SK-N-SH (cell line): ENCODE measurements at regions not wholly inside any gene's neighbourhood (a gene's known extent, or its start where the extent isn't known, plus 50 kb on each side); places are given as distances from the start of the nearest gene placed in this dataset.

Experiments used
- CTCF ChIP-seq: fragments of 200-600 bp; sonication (generic); IDR thresholded peaks from 2 replicates; pipeline ENCODE4 v1.6.1; 2017; ENCODE audit warnings: antibody characterized with exemption, mild to moderate bottlenecking, moderate library complexity
- EP300 ChIP-seq, 2 experiments: IDR thresholded peaks; 2 replicates each; pipeline versions ENCODE4 v1.4.0 to v1.6.1; 2012; ENCODE audit warnings: borderline replicate concordance in 1 of 2, low read depth in 1 of 2, low read length in 1 of 2
- RAD21 ChIP-seq: IDR thresholded peaks from 2 replicates; pipeline ENCODE4 v1.6.1; 2012; ENCODE audit warnings: mild to moderate bottlenecking, low read length
- TF ChIP-seq, protein P1 (sequence below): IDR thresholded peaks from 2 replicates; pipeline ENCODE4 v1.4.0; 2012; ENCODE audit warnings: low read depth, borderline replicate concordance

DNA sequence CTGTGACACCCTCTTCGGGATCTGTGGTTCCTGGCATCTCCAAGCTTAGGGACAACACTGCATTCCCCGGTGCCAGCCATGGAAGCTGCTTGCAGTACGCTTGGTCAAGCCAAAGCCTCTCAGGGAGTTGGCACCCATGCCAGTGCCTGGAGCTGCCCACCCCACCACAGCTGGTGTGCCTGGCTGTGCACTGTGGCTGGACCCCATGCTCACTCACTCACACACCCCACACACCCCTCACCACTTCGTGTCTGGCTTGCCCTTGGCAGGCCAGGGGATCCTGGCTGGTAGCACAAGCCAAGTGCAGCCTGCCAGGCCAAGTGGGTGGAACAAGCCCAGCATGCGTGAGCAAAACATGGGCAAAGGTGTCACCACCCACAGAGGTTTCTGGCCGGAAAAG is 324.5 kb upstream of the PTGER4 start:
- TF ChIP-seq CTCF (no peak), RAD21 (no peak), EP300 (IDR thresholded peaks at IDR 0.05; ENCODE audit: borderline replicate concordance in 1 of 2, low read depth in 1 of 2, low read length in 1 of 2) (no peak)
- TF ChIP-seq, protein P1, sequence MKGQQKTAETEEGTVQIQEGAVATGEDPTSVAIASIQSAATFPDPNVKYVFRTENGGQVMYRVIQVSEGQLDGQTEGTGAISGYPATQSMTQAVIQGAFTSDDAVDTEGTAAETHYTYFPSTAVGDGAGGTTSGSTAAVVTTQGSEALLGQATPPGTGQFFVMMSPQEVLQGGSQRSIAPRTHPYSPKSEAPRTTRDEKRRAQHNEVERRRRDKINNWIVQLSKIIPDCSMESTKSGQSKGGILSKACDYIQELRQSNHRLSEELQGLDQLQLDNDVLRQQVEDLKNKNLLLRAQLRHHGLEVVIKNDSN: no peak
